Activated CD8-positive, alpha-beta T cell treated with anti-CD3 and anti-CD28 coated beads for 36 hours (primary cell): ENCODE measurements at regions not wholly inside any gene's neighbourhood (a gene's known extent, or its start where the extent isn't known, plus 50 kb on each side); places are given as distances from the start of the nearest gene placed in this dataset.

Source experiments
- ATAC-seq: fragments of 200-7000 bp; cut with Tn5 transposase; one replicate; pipeline ENCODE4 v1.10.0; 2021; ENCODE audit warnings: mild to moderate bottlenecking, moderate library complexity
- CTCF ChIA-PET: fragments of 350-600 bp; sonication (Branson Sonifier 250); formaldehyde crosslinking; loops from one replicate; lab custom pipeline; 2021; ENCODE audit warnings: antibody characterized with exemption; lab: Charles Lee
- POLR2A ChIA-PET: fragments of 350-600 bp; sonication (Branson Sonifier 250); formaldehyde crosslinking; loops from one replicate; lab custom pipeline; 2021; ENCODE audit warnings: antibody characterized with exemption; lab: Charles Lee
- DNase-seq: peaks from one replicate; pipeline ENCODE4 v3.0.0-alpha.2; 2020
- H3K27ac Mint-ChIP-seq: one replicate; pipeline ENCODE4 v1.8.0; 2021; ENCODE audit warnings: mild to moderate bottlenecking, mixed read lengths
- H3K27me3 Mint-ChIP-seq: one replicate; pipeline ENCODE4 v1.8.0; 2021; ENCODE audit warnings: mixed read lengths
- H3K36me3 Mint-ChIP-seq: one replicate; pipeline ENCODE4 v1.8.0; 2021; ENCODE audit warnings: low read depth, mixed read lengths
- H3K4me1 Mint-ChIP-seq: one replicate; pipeline ENCODE4 v1.8.0; 2021; ENCODE audit warnings: low read depth, mixed read lengths
- H3K4me3 Mint-ChIP-seq: one replicate; pipeline ENCODE4 v1.8.0; 2021; ENCODE audit warnings: mild to moderate bottlenecking, moderate library complexity, mixed read lengths
- H3K9me3 Mint-ChIP-seq: one replicate; pipeline ENCODE4 v1.8.0; 2021; ENCODE audit warnings: mixed read lengths
- intact Hi-C: fragments of 100-400 bp; cut with micrococcal nuclease; formaldehyde crosslinking; loops from one replicate; pipeline ENCODE4 v1.10.0; 2022
- TF ChIP-seq, protein P1 (sequence below): fragments of 200-600 bp; IDR thresholded peaks from one replicate; pipeline ENCODE4 v1.8.0; 2022; ENCODE audit warnings: antibody characterized with exemption, mild to moderate bottlenecking

GRCh38 chr12:105946493-105946901 lies 192.3 kb downstream of the NUAK1 start:
- Mint-ChIP-seq H3K27ac (no peak overlapping the region), H3K27me3 (peaks cover 8% of the 10 kb centered on the region), H3K36me3 (no peaks in the 10 kb centered on the region), H3K4me3 (no peak overlapping the region), H3K4me1 (no peaks in the 10 kb centered on the region), H3K9me3 (no peaks in the 10 kb centered on the region)
- intact Hi-C loops: no loop called here
- POLR2A ChIA-PET: no interaction called here
- TF ChIP-seq, protein P1, sequence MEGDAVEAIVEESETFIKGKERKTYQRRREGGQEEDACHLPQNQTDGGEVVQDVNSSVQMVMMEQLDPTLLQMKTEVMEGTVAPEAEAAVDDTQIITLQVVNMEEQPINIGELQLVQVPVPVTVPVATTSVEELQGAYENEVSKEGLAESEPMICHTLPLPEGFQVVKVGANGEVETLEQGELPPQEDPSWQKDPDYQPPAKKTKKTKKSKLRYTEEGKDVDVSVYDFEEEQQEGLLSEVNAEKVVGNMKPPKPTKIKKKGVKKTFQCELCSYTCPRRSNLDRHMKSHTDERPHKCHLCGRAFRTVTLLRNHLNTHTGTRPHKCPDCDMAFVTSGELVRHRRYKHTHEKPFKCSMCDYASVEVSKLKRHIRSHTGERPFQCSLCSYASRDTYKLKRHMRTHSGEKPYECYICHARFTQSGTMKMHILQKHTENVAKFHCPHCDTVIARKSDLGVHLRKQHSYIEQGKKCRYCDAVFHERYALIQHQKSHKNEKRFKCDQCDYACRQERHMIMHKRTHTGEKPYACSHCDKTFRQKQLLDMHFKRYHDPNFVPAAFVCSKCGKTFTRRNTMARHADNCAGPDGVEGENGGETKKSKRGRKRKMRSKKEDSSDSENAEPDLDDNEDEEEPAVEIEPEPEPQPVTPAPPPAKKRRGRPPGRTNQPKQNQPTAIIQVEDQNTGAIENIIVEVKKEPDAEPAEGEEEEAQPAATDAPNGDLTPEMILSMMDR: no peak
- ATAC-seq: no peak
- DNase-seq: no peak
- CTCF ChIA-PET: no interaction called here

DNA sequence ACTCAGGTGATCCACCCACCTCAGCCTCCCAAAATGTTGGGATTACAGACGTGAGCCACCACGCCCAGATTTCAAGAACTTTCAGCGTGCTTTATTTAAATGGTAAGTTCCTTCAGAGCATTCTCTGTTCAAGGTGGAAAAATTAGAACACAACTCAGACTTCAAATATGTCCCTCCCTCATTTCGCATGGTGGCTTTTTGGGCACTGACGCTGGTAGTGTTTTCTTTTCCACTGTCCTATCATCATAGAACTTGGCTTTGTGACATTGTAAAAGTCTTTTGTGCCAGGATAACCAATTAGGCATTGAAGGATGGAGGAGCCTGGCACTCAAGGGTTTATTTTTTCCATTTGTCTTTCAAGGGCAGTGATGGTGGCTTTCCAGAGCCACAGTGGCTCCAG lies 190.8 kb downstream of the NUAK1 start:
- DNase-seq (no peak), ATAC-seq (no peak)
- POLR2A ChIA-PET: interaction anchor here (0.6 kb wide), 1 partner anchor 442 kb away, joined by 3 read pairs; no protein-coding TSS in a partner anchor
- TF ChIP-seq, protein P1: no peak
- Mint-ChIP-seq H3K4me1 (no peaks in the 10 kb centered on the region), H3K27ac (no peak overlapping the region), H3K36me3 (no peaks in the 10 kb centered on the region), H3K4me3 (no peak overlapping the region), H3K27me3 (peaks cover 8% of the 10 kb centered on the region), H3K9me3 (no peaks in the 10 kb centered on the region)
- CTCF ChIA-PET: no interaction called here
- intact Hi-C loops: no loop called here

DNA sequence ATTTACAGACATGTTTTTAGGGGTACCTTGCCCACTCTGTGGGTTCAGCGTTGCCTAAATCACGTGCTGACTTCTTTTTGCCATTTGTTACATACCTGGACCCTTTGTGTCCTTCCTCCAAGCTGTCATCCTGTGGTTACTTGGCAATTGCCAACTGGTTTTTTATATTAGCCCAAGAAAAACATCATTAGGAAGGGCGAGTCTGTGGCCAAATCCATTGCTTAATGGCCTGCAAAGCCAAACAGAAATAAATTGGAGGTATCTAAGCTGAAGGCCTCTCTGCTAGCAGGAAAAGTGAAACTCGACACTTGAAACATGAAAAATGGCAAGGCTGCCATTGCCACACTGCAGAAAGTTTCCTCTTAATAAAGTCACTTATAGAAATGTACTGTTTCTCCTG lies 190.4 kb downstream of the NUAK1 start:
- DNase-seq: no peak
- TF ChIP-seq, protein P1: no peak
- no peak for ATAC-seq
- Mint-ChIP-seq H3K36me3 (no peaks in the 10 kb centered on the region), H3K4me3 (no peak overlapping the region), H3K27me3 (peaks cover 7% of the 10 kb centered on the region), H3K9me3 (no peaks in the 10 kb centered on the region), H3K4me1 (no peaks in the 10 kb centered on the region), H3K27ac (no peak overlapping the region)
- POLR2A ChIA-PET: no interaction called here
- intact Hi-C loops: no loop called here
- CTCF ChIA-PET: no interaction called here

DNA sequence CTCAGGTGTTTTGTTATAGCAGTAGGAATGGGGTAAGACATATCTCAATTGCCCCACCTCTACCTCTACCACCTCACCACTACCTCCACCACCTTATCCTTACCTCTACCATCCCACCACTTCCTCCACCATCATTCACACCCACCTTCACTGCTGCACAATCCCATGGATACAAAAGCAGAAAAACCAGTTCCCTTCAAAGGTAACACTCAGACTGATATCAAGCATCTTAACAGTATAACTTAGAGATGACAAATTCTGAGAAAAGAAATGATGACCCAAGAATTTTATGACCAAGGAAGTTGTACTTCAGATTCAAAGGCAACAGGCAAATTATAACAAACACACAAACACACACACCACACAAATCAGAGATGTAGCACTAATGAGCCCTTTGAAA lies 189.4 kb downstream of the NUAK1 start:
- no peaks in the 10 kb centered on the region for H3K9me3 Mint-ChIP-seq
- H3K27me3 Mint-ChIP-seq: peaks cover 7% of the 10 kb centered on the region
- no peaks in the 10 kb centered on the region for H3K4me1 Mint-ChIP-seq
- no peak overlapping the region for H3K27ac Mint-ChIP-seq
- H3K4me3 Mint-ChIP-seq: no peak overlapping the region
- TF ChIP-seq, protein P1: no peak
- H3K36me3 Mint-ChIP-seq: no peaks in the 10 kb centered on the region
- no peak for DNase-seq
- ChIA-PET CTCF (no interaction called here), POLR2A (no interaction called here)
- intact Hi-C loops: no loop called here
- no peak for ATAC-seq

DNA sequence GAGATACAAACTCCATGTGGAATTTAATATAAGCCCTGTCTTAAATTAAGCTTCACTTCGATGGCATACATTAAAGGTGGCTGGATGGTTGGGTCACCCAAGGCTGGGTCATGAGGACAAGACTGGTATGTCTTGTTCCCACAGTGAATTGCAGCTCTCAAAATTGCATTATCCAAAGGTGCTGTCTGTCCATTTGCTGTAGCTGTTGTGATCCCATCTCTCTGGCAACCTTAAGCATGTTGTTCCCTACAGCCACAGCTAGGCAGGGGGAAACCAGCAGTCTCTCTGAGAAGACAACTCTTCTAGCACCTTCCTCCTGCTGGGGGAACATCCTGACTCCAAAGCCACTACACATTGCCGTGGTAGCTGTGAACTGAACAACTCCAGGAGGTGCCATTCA lies 187.0 kb downstream of the NUAK1 start:
- peaks cover 12% of the 10 kb centered on the region for H3K27me3 Mint-ChIP-seq
- no peaks in the 10 kb centered on the region for H3K9me3 Mint-ChIP-seq
- H3K36me3 Mint-ChIP-seq: no peaks in the 10 kb centered on the region
- H3K4me3 Mint-ChIP-seq: no peak overlapping the region
- no peak for DNase-seq
- intact Hi-C loops: no loop called here
- ChIA-PET CTCF (no interaction called here), POLR2A (no interaction called here)
- H3K4me1 Mint-ChIP-seq: no peaks in the 10 kb centered on the region
- ATAC-seq: no peak
- H3K27ac Mint-ChIP-seq: no peak overlapping the region
- TF ChIP-seq, protein P1: no peak
